Immature natural killer cell (primary cell): ENCODE measurements at regions not wholly inside any gene's neighbourhood (a gene's known extent, or its start where the extent isn't known, plus 50 kb on each side); places are given as distances from the start of the nearest gene placed in this dataset.
"Not testable (repeated sequence)": the region's sequence is repeated elsewhere in the genome, so short reads cannot be mapped to it uniquely, and the experiment has no call there.

Source experiments
- DNase-seq, 3 donors: peaks; one replicate each; pipeline ENCODE4 v3.0.0; 2022; ENCODE audit warnings: mixed read lengths in 1 of 3
- H3K27ac Mint-ChIP-seq, 6 donors: one replicate each; pipeline ENCODE4 v1.8.0; 2020; ENCODE audit warnings: mixed read lengths in 6 of 6, mild to moderate bottlenecking in 5 of 6, inconsistent platforms in 4 of 6, moderate library complexity in 3 of 6
- H3K27me3 Mint-ChIP-seq, 3 donors: one replicate each; pipeline ENCODE4 v1.8.0; 2020 to 2021; ENCODE audit warnings: low read depth in 3 of 3, mild to moderate bottlenecking in 3 of 3, mixed read lengths in 3 of 3, moderate library complexity in 3 of 3, inconsistent platforms in 1 of 3
- H3K36me3 Mint-ChIP-seq, 3 donors: one replicate each; pipeline ENCODE4 v1.8.0; 2020; ENCODE audit warnings: mixed read lengths in 3 of 3, inconsistent platforms in 2 of 3, mild to moderate bottlenecking in 2 of 3
- H3K4me1 Mint-ChIP-seq, 2 donors: one replicate each; pipeline ENCODE4 v1.8.0; 2020; ENCODE audit warnings: inconsistent platforms in 2 of 2, mild to moderate bottlenecking in 2 of 2, mixed read lengths in 2 of 2, moderate library complexity in 1 of 2
- H3K4me3 Mint-ChIP-seq, 5 donors: one replicate each; pipeline ENCODE4 v1.8.0; 2020; ENCODE audit warnings: mild to moderate bottlenecking in 5 of 5, mixed read lengths in 5 of 5, inconsistent platforms in 3 of 5, moderate library complexity in 3 of 5
- H3K9me3 Mint-ChIP-seq, 6 donors: one replicate each; pipeline ENCODE4 v1.8.0; 2020; ENCODE audit warnings: mild to moderate bottlenecking in 6 of 6, mixed read lengths in 6 of 6, inconsistent platforms in 4 of 6, moderate library complexity in 3 of 6

DNA sequence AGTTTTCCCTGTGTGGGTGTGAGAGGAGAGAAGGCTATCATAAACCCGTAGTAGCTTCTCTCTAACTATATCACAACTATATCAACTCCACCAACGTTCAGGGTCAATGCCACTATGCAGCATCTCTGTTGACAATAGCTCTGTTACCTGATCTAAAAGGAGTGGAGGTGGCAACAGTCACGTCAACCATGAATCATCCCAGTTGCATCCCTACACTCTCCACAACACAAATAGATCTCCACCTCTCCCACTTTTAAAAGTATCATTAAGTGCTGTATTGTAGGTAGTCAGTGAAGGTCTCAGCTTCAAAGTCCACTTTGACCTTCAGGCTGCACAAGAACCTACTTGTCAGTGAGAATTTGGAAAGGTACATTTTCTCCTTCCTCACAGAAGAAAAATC lies 600.5 kb upstream of the GRIA3 start:
- H3K9me3 Mint-ChIP-seq: peaks cover 0 to 3% (median 0%) of the 10 kb centered on the region in 6 donors
- no peak overlapping the region for H3K27ac Mint-ChIP-seq
- H3K27me3 Mint-ChIP-seq: peaks cover 0 to 4% (median 0%) of the 10 kb centered on the region in 3 donors
- H3K36me3 Mint-ChIP-seq: no peaks in the 10 kb centered on the region
- no peak overlapping the region for H3K4me3 Mint-ChIP-seq
- no peaks in the 10 kb centered on the region for H3K4me1 Mint-ChIP-seq
- DNase-seq: no peak

DNA sequence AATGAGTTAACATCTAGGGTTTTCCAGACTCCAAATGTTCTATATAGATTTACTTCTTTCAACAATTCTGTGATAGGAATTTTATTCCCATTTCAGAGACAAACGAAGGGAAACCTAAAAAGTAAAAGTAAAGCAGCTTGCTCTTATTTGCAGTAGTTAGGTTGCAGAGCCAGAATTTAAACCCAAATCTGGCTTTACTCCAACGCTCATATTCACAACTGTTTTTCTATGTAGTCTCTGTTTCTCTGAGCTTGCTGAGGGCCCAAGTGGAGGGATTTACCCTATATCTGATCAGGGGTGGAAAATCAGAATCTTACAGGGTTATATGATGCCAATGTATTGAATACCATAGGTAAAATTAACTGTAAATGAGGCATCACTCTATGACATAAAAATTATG lies 599.1 kb upstream of the GRIA3 start:
- DNase-seq: no peak
- Mint-ChIP-seq H3K4me1 (no peaks in the 10 kb centered on the region), H3K36me3 (no peaks in the 10 kb centered on the region), H3K27me3 (peaks cover 0 to 2% (median 0%) of the 10 kb centered on the region in 3 donors), H3K27ac (no peak overlapping the region), H3K4me3 (no peak overlapping the region), H3K9me3 (peaks cover 0 to 3% (median 0%) of the 10 kb centered on the region in 6 donors)

DNA sequence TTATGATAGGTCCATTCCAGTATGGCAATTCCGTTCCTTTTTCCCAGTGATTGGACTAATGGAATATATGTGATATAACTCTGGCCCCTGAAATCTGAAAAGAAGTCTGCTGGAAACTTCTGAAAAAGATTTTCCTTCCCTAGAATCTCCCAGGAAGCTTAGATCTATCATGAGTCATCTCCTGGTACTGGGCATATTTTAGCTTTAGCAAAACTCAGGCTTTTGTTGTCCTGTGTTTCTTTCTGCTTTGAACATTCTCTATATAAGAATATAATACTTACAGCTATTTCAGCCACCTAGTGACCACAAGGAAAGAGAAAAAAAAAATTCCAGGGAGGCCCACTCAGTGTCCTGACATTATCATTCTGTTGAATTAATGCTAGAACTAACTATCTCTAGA lies 597.2 kb upstream of the GRIA3 start:
- Mint-ChIP-seq H3K27ac (no peak overlapping the region), H3K4me1 (no peaks in the 10 kb centered on the region), H3K4me3 (no peak overlapping the region), H3K9me3 (peaks cover 0 to 3% (median 0%) of the 10 kb centered on the region in 6 donors), H3K27me3 (peaks cover 0 to 2% (median 0%) of the 10 kb centered on the region in 3 donors), H3K36me3 (no peaks in the 10 kb centered on the region)
- DNase-seq: no peak

DNA sequence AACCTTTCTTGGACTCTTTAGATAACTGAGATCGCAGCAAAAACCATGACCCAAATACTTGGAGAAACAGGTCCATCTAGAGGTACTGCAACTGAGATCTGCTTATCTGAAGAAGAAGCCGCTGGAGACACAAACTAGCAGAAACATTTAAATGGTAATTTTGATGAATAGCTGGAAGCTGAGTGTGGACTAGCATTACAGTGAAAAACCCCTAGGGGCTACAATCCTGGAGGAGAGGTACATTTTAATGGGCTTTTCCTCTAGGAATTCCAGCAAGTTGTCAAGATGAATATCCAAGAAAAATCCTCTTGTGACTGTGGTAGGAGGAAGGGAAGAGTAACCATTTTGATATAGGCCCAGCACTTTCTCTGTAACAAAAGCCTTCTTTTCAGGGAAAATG lies 592.5 kb upstream of the GRIA3 start:
- H3K4me3 Mint-ChIP-seq: no peak overlapping the region
- no peaks in the 10 kb centered on the region for H3K36me3 Mint-ChIP-seq
- no peaks in the 10 kb centered on the region for H3K4me1 Mint-ChIP-seq
- no peak for DNase-seq
- H3K27ac Mint-ChIP-seq: no peak overlapping the region
- H3K27me3 Mint-ChIP-seq: no peaks in the 10 kb centered on the region
- H3K9me3 Mint-ChIP-seq: peaks cover 0 to 6% (median 1%) of the 10 kb centered on the region in 6 donors

DNA sequence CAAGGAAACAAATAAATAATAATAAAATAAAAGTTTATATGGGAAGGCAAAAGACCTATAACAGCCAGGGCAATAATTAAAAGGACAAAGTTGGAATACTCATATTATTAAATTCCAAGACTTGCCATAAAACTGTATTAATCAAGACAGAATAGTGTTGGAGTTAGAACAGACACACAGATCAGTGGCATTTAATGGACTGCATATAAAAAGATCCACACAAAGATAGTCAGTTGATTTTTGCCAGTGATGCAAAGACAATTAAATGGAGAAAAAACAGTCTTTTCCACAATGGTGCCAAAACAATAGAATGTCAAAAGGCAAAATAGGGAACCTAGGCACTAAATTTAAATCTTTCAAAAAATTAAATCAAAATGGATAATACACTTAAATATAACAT lies 587.1 kb upstream of the GRIA3 start:
- H3K4me3 Mint-ChIP-seq: no peak overlapping the region
- H3K9me3 Mint-ChIP-seq: peaks cover 0 to 12% (median 5%) of the 10 kb centered on the region in 6 donors
- no peaks in the 10 kb centered on the region for H3K27me3 Mint-ChIP-seq
- no peaks in the 10 kb centered on the region for H3K4me1 Mint-ChIP-seq
- DNase-seq: no peak
- H3K27ac Mint-ChIP-seq: no peak overlapping the region
- H3K36me3 Mint-ChIP-seq: no peaks in the 10 kb centered on the region

DNA sequence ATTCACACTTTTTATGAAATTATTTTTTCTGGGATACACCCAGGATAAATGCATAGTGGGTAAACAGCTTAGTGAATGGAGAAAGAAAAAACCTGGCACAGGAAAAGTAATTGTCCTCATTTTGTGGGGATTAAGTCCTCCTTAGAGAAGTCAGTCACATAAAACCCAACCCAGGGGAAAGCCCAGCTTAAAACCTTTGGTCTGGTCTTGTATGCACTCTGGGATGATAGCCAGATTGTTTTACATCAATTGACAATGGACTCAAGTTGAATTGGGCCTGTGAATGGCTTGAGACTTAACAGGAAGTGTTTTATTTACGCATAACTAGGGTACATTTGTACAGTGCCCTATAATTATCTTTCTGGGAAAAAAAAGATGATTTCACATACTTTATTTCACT lies 561.3 kb upstream of the GRIA3 start:
- H3K27ac Mint-ChIP-seq: no peak overlapping the region
- H3K9me3 Mint-ChIP-seq: peaks cover 0 to 7% (median 4%) of the 10 kb centered on the region in 6 donors
- H3K36me3 Mint-ChIP-seq: no peaks in the 10 kb centered on the region
- DNase-seq: no peak
- H3K4me3 Mint-ChIP-seq: no peak overlapping the region
- no peaks in the 10 kb centered on the region for H3K4me1 Mint-ChIP-seq
- peaks cover 0 to 1% (median 0%) of the 10 kb centered on the region in 3 donors for H3K27me3 Mint-ChIP-seq

DNA sequence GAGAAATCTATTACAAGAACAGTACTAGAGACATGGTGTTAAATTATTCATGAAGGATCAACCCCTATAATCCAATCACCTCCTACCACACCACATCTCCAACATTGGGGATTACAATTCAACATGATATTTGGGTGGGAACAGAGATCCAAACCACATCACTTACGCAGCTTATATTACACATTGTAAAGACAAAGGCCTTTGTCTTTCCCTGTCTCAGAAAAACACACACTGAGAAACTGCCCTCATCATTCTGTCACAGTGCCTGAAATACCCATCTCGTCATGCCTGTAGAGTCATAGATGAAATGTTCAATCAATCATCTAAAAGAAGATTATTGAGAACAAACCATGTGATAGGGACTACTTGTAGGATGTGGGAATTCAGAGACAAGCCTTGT lies 558.8 kb upstream of the GRIA3 start:
- Mint-ChIP-seq H3K36me3 (no peaks in the 10 kb centered on the region), H3K27me3 (peaks cover 0 to 1% (median 0%) of the 10 kb centered on the region in 3 donors), H3K9me3 (peaks cover 0 to 7% (median 3%) of the 10 kb centered on the region in 6 donors), H3K4me3 (no peak overlapping the region), H3K27ac (no peak overlapping the region), H3K4me1 (no peaks in the 10 kb centered on the region)
- no peak for DNase-seq

DNA sequence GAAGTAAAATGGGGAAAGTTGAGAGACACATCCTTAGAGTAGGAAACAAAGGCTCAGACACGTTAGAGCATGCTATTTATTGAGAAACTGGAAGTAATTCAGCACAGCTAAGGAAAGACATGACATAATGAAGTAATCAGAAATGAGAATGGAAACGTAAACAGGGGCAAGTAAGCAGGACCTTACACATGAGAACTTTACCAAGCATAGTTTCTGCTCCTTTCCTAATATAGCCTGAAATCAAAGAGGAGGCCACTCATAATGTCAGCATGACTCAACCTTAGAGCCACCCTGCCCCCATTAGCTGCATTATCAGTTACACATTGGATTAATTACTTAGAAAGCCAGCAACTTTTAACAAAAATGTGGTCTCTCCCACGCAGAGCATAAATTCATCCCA lies 558.3 kb upstream of the GRIA3 start:
- H3K4me3 Mint-ChIP-seq: no peak overlapping the region
- DNase-seq: no peak
- no peaks in the 10 kb centered on the region for H3K4me1 Mint-ChIP-seq
- no peaks in the 10 kb centered on the region for H3K36me3 Mint-ChIP-seq
- peaks cover 0 to 3% (median under 1%) of the 10 kb centered on the region in 6 donors for H3K9me3 Mint-ChIP-seq
- H3K27me3 Mint-ChIP-seq: peaks cover 0 to 1% (median 0%) of the 10 kb centered on the region in 3 donors
- H3K27ac Mint-ChIP-seq: no peak overlapping the region

DNA sequence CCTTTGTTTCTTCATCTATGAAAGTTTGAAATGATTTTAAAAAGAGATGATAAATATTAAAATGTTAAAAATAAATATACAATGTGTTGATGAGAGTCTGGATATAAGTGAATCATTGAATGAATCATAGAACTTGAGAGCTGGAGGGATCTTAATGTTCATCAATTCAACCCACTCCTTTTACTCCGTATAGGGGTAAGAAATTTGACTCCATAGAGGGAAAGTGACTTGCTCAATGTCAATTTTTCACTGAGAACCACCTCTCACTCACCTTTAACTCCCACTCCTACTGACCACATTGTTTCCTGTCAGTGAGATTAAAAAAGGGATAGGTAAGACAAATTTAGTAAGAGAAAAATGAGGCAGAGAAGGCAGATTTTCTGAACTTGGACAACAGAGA lies 557.2 kb upstream of the GRIA3 start:
- no peak overlapping the region for H3K4me3 Mint-ChIP-seq
- peaks cover 0 to 2% (median 1%) of the 10 kb centered on the region in 3 donors for H3K27me3 Mint-ChIP-seq
- H3K9me3 Mint-ChIP-seq: peaks cover 0 to 3% (median 0%) of the 10 kb centered on the region in 6 donors
- no peak for DNase-seq
- no peaks in the 10 kb centered on the region for H3K4me1 Mint-ChIP-seq
- H3K27ac Mint-ChIP-seq: no peak overlapping the region
- H3K36me3 Mint-ChIP-seq: no peaks in the 10 kb centered on the region

DNA sequence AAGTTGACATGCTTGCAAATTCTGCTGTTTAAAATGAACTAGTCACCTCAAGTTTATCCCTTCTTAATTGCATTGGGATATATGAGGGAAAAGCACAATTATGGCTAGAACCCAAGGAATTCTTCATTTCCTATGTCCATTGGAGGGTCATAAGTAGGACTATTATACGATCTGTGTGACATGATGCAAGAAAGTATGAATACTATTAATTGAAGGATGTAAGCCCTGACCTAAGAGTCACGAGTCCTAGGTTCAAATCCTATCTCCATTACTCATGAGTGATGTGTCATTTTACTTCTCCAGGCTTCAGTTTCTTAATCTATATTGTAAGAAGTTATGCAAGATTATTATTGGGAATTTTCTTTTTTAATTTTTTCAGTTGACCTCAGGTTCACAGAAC lies 542.9 kb upstream of the GRIA3 start:
- DNase-seq: no peak
- Mint-ChIP-seq H3K27me3 (peaks cover 0 to 2% (median 0%) of the 10 kb centered on the region in 3 donors), H3K9me3 (peaks cover 0 to 6% (median 3%) of the 10 kb centered on the region in 6 donors), H3K4me3 (no peak overlapping the region), H3K4me1 (no peaks in the 10 kb centered on the region), H3K36me3 (no peaks in the 10 kb centered on the region), H3K27ac (no peak overlapping the region)

DNA sequence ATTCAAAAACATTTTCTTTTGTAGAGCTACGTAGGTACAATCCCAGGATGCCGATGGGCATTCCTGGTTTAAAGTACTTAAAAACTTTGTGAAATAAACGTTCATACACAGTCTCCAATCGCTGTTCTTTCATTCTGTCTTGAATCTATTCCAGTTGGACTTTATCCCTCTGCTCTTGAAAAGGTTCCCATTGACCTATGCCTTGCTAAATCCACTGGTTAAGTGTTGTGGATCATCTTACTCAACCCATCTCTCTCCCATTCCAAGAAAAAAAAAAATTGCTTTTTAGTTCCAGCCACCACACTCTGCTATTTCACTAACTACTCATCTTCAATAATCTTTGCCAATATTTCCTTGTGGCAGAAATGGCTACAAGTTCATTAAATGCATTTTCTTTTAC lies 542.3 kb upstream of the GRIA3 start:
- no peak for DNase-seq
- Mint-ChIP-seq H3K27ac (no peak overlapping the region), H3K36me3 (no peaks in the 10 kb centered on the region), H3K4me3 (no peak overlapping the region), H3K27me3 (peaks cover 0 to 2% (median 0%) of the 10 kb centered on the region in 3 donors), H3K9me3 (peaks cover 0 to 6% (median 3%) of the 10 kb centered on the region in 6 donors), H3K4me1 (no peaks in the 10 kb centered on the region)

DNA sequence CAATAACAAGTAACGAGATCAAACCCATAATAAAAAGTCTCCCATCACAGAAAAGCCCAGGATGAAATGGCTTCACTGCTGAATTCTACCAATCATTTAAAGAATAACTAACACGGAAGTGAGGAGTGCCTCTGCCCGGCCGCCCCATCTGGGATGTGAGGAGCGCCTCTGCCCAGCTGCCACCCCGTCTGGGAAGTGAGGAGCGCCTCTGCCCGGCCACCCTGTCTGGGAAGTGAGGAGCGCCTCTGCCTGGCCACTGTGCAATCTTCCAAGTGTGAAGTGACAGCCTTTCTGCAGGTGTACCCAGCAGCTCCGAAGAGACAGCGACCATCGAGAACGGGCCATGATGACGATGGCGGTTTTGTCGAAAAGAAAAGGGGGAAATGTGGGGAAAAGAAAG lies 528.8 kb upstream of the GRIA3 start:
- not testable (repeated sequence) for DNase-seq, H3K27me3 Mint-ChIP-seq, H3K4me3 Mint-ChIP-seq, H3K27ac Mint-ChIP-seq, H3K4me1 Mint-ChIP-seq, H3K36me3 Mint-ChIP-seq
- H3K9me3 Mint-ChIP-seq: peaks cover 0 to 18% (median 0%) of the 10 kb centered on the region in 6 donors

DNA sequence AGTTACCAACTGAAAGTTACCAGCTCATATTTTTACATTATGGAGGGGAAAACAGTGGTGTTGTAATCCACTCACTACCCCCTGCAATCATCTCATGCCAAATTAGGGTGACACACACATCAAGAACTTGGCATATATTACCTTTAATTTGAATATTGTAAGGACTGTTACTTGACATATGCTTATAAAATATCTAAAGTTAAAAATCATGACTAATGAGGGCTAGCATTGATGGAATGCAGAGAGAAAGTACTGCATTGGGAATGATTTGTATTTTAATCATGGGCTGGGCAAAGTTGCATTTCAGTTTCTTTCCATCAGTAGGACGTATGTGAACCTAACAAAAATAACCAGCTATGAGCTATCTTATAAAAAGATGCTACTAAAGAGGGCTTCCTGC lies 517.5 kb upstream of the GRIA3 start:
- Mint-ChIP-seq H3K4me3 (no peak overlapping the region), H3K9me3 (peaks cover 0 to 8% (median 4%) of the 10 kb centered on the region in 6 donors), H3K27ac (no peak overlapping the region), H3K4me1 (no peaks in the 10 kb centered on the region), H3K36me3 (no peaks in the 10 kb centered on the region), H3K27me3 (peaks cover 0 to 9% (median 0%) of the 10 kb centered on the region in 3 donors)
- DNase-seq: no peak

DNA sequence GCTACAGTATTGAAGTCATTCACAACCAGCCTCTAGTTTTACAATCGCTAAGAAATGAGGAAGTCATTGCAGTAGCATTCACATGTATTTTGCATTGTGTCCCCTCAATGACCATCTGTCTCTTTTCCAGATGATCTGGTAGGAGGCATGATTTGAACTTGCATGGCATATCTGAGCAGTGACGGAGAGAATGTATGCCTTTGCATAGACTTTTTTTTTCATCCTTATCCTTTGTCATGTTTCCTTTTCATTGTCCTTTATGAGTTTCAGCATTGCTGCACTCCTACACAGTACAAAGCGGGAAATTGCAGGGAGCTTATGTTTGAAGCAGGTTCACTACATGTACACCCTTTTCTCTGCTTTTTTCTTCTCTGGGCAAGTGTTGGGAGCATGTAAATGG lies 516.4 kb upstream of the GRIA3 start:
- H3K36me3 Mint-ChIP-seq: no peaks in the 10 kb centered on the region
- H3K4me3 Mint-ChIP-seq: no peak overlapping the region
- no peak for DNase-seq
- H3K9me3 Mint-ChIP-seq: peaks cover 2 to 8% (median 4%) of the 10 kb centered on the region in 6 donors
- H3K27ac Mint-ChIP-seq: no peak overlapping the region
- peaks cover 0 to 9% (median 0%) of the 10 kb centered on the region in 3 donors for H3K27me3 Mint-ChIP-seq
- H3K4me1 Mint-ChIP-seq: no peaks in the 10 kb centered on the region

DNA sequence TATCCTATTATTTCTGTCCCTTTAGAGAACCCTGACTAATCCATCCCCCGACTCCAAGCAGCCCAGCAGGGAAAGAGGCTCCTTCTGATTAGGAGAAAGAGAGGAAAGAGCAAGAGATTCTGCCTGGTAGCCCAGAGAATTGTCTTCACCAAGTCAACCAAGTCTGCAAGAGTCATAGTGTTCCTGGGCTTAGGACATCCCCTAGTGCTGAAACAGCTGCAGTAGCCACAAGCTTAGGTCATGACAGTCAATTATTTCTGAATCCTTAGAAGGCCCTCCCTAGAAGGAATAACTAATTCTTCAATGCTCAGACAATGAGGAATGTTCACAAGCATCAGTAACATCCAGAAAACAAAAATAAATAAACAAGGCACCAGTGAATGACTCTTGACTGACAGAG lies 480.3 kb upstream of the GRIA3 start:
- Mint-ChIP-seq H3K9me3 (peaks cover 6 to 20% (median 11%) of the 10 kb centered on the region in 6 donors), H3K27me3 (peaks cover 0 to 4% (median 0%) of the 10 kb centered on the region in 3 donors), H3K4me3 (no peak overlapping the region), H3K27ac (no peak overlapping the region), H3K36me3 (no peaks in the 10 kb centered on the region), H3K4me1 (no peaks in the 10 kb centered on the region)
- DNase-seq: no peak
